HEK293 (cell line): ENCODE measurements at regions not wholly inside any gene's neighbourhood (a gene's known extent, or its start where the extent isn't known, plus 50 kb on each side); places are given as distances from the start of the nearest gene placed in this dataset.

ENCODE experiments used
- BCL6B ChIP-seq: fragments of 450-650 bp; formaldehyde crosslinking; IDR thresholded peaks from 2 replicates; pipeline ENCODE4 v1.5.1; 2017; ENCODE audit warnings: missing biosample characterization, missing genetic modification characterization
- HIC1 ChIP-seq: fragments of 450-650 bp; formaldehyde crosslinking; IDR thresholded peaks from 2 replicates; pipeline ENCODE4 v1.5.1; 2016; ENCODE audit warnings: missing biosample characterization, missing genetic modification characterization
- MEIS1 ChIP-seq: sonication (generic); formaldehyde crosslinking; IDR thresholded peaks from 2 replicates; pipeline ENCODE4 v1.8.1; 2022; ENCODE audit warnings: missing genetic modification reagents, mild to moderate bottlenecking, borderline replicate concordance
- ZBTB8A ChIP-seq: fragments of 450-650 bp; formaldehyde crosslinking; IDR thresholded peaks from 2 replicates; pipeline ENCODE4 v1.5.1; 2016; ENCODE audit warnings: missing biosample characterization, missing genetic modification characterization
- ZNF221 ChIP-seq: fragments of 450-650 bp; formaldehyde crosslinking; IDR thresholded peaks from 2 replicates; pipeline ENCODE4 v1.5.1; 2017; ENCODE audit warnings: missing biosample characterization, missing genetic modification characterization, borderline replicate concordance
- ZNF280D ChIP-seq: fragments of 450-650 bp; formaldehyde crosslinking; IDR thresholded peaks from 2 replicates; pipeline ENCODE4 v1.5.1; 2016; ENCODE audit warnings: missing biosample characterization, missing genetic modification characterization
- ZNF664 ChIP-seq: fragments of 450-650 bp; formaldehyde crosslinking; IDR thresholded peaks from 2 replicates; pipeline ENCODE4 v1.5.1; 2016; ENCODE audit warnings: missing biosample characterization, missing genetic modification characterization
- ZNF704 ChIP-seq: fragments of 450-650 bp; formaldehyde crosslinking; IDR thresholded peaks from 2 replicates; pipeline ENCODE4 v1.5.1; 2016; ENCODE audit warnings: missing biosample characterization, missing genetic modification characterization

GRCh38 chr11:23494981-23495380, 634.7 kb upstream of the CCDC179 start:
- TF ChIP-seq ZNF664 = no peak
- TF ChIP-seq HIC1 (tag by site-specific recombination) = no peak
- TF ChIP-seq ZNF280D = no peak
- TF ChIP-seq ZBTB8A (tag by site-specific recombination) = no peak
- no peak for TF ChIP-seq ZNF221 (tag by site-specific recombination)
- no peak for TF ChIP-seq MEIS1 (CRISPR knock-in tag)
- TF ChIP-seq ZNF704 (tag by site-specific recombination) = no peak
- no peak for TF ChIP-seq BCL6B (tag by site-specific recombination)
